Osteocyte (in vitro differentiated cells): ENCODE measurements at regions not wholly inside any gene's neighbourhood (a gene's known extent, or its start where the extent isn't known, plus 50 kb on each side); places are given as distances from the start of the nearest gene placed in this dataset.

Experiments
- DNase-seq: peaks from one replicate; pipeline ENCODE4 v3.0.0; 2021; ENCODE audit warnings: mixed read lengths; ENCODE audit not compliant: unreplicated experiment; ENCODE audit errors: extremely low spot score
- H3K27ac Mint-ChIP-seq: one replicate; pipeline ENCODE4 v1.8.0; 2021; ENCODE audit warnings: mild to moderate bottlenecking, mixed read lengths; ENCODE audit not compliant: unreplicated experiment
- H3K27me3 Mint-ChIP-seq: one replicate; pipeline ENCODE4 v1.8.0; 2021; ENCODE audit warnings: mixed read lengths; ENCODE audit not compliant: unreplicated experiment
- H3K36me3 Mint-ChIP-seq: one replicate; pipeline ENCODE4 v1.8.0; 2021; ENCODE audit warnings: mixed read lengths; ENCODE audit not compliant: unreplicated experiment
- H3K4me1 Mint-ChIP-seq: one replicate; pipeline ENCODE4 v1.8.0; 2021; ENCODE audit warnings: mixed read lengths; ENCODE audit not compliant: unreplicated experiment
- H3K4me3 Mint-ChIP-seq: one replicate; pipeline ENCODE4 v1.8.0; 2021; ENCODE audit warnings: mild to moderate bottlenecking, moderate library complexity, mixed read lengths; ENCODE audit not compliant: unreplicated experiment
- H3K9me3 Mint-ChIP-seq: one replicate; pipeline ENCODE4 v1.8.0; 2021; ENCODE audit warnings: mixed read lengths; ENCODE audit not compliant: unreplicated experiment
- CTCF ChIP-seq: fragments of 200-600 bp; sonication (generic); IDR thresholded peaks from 2 replicates; pipeline ENCODE4 v1.5.0; 2021; ENCODE audit warnings: antibody characterized with exemption, mild to moderate bottlenecking, moderate library complexity

GRCh38 chr2:15818881-15819280, 121.5 kb upstream of the MYCN start:
- Mint-ChIP-seq H3K9me3 (no peaks in the 10 kb centered on the region), H3K27me3 (peaks cover 9% of the 10 kb centered on the region), H3K4me3 (no peak overlapping the region), H3K27ac (no peak overlapping the region), H3K36me3 (no peaks in the 10 kb centered on the region), H3K4me1 (no peaks in the 10 kb centered on the region)
- TF ChIP-seq CTCF: no peak
- no peak for DNase-seq

- H3K36me3 Mint-ChIP-seq: no peaks in the 10 kb centered on the region
- peaks cover 17% of the 10 kb centered on the region for H3K27me3 Mint-ChIP-seq
- H3K27ac Mint-ChIP-seq: no peak overlapping the region
- no peak for DNase-seq
- no peaks in the 10 kb centered on the region for H3K9me3 Mint-ChIP-seq
- H3K4me1 Mint-ChIP-seq: no peaks in the 10 kb centered on the region
- no peak for TF ChIP-seq CTCF
- H3K4me3 Mint-ChIP-seq: no peak overlapping the region
These were observed 120.6 kb upstream of the MYCN start for GRCh38 chr2:15819562-15820256.

GRCh38 chr2:15820257-15820566, 120.1 kb upstream of the MYCN start:
- no peaks in the 10 kb centered on the region for H3K4me1 Mint-ChIP-seq
- TF ChIP-seq CTCF: no peak
- DNase-seq: no peak
- no peaks in the 10 kb centered on the region for H3K36me3 Mint-ChIP-seq
- no peak overlapping the region for H3K4me3 Mint-ChIP-seq
- H3K27me3 Mint-ChIP-seq: peaks cover 18% of the 10 kb centered on the region
- H3K27ac Mint-ChIP-seq: no peak overlapping the region
- H3K9me3 Mint-ChIP-seq: no peaks in the 10 kb centered on the region

- TF ChIP-seq CTCF: no peak
- H3K4me3 Mint-ChIP-seq: no peak overlapping the region
- peaks cover 23% of the 10 kb centered on the region for H3K27me3 Mint-ChIP-seq
- no peaks in the 10 kb centered on the region for H3K4me1 Mint-ChIP-seq
- DNase-seq: no peak
- H3K9me3 Mint-ChIP-seq: no peaks in the 10 kb centered on the region
- no peak overlapping the region for H3K27ac Mint-ChIP-seq
- no peaks in the 10 kb centered on the region for H3K36me3 Mint-ChIP-seq
These were observed 119.4 kb upstream of the MYCN start for GRCh38 chr2:15820927-15821326.

- TF ChIP-seq CTCF: no peak
- Mint-ChIP-seq H3K27ac (no peak overlapping the region), H3K4me3 (no peak overlapping the region), H3K4me1 (no peaks in the 10 kb centered on the region), H3K36me3 (no peaks in the 10 kb centered on the region), H3K9me3 (no peaks in the 10 kb centered on the region), H3K27me3 (peaks cover 29% of the 10 kb centered on the region)
- DNase-seq: no peak
These were observed 118.0 kb upstream of the MYCN start for GRCh38 chr2:15822151-15823044.
